ENCODE measurements at regions not wholly inside any gene's neighbourhood (a gene's known extent, or its start where the extent isn't known, plus 50 kb on each side); places are given as distances from the start of the nearest gene placed in this dataset.
"Not testable (repeated sequence)": the region's sequence is repeated elsewhere in the genome, so short reads cannot be mapped to it uniquely, and the experiment has no call there.

- not testable (repeated sequence) for DNase-seq
Measured at GRCh38 chr7:97928844-97929243, 56.6 kb upstream of the ASNS start.

GRCh38 chr7:97927790-97928748, 55.9 kb upstream of the ASNS start:
- peak; percentile 73 for DNase-seq
